K562 (cell line): ENCODE measurements at regions not wholly inside any gene's neighbourhood (a gene's known extent, or its start where the extent isn't known, plus 50 kb on each side); places are given as distances from the start of the nearest gene placed in this dataset.

ENCODE experiments used
- ATAC-seq: fragments of 200-7000 bp; cut with Tn5 transposase; 3 replicates; pipeline ENCODE4 v1.9.1; 2020; ENCODE audit warnings: moderate library complexity
- BruUV-seq: library from RNA; stranded (reverse); fragments of 400-500 nt; replicated peaks from 2 replicates; lab custom pipeline; 2021; lab: Mats Ljungman, UMichigan
- CTCF ChIA-PET: fragments of 300-600 bp; formaldehyde crosslinking; extraction: SDS; loops from one replicate; lab custom pipeline; 2021; ENCODE audit warnings: low intra/inter-chr PET ratio; lab: Yijun Ruan, JAX
- POLR2A ChIA-PET: fragments of 300-600, 350-650 bp; sonication (Branson Sonifier 250); formaldehyde crosslinking; extraction: SDS; loops from one replicate; lab custom pipeline; 2021; ENCODE audit warnings: antibody characterized with exemption, inconsistent platforms; lab: Yijun Ruan, JAX
- DNase-seq, 4 experiments: peaks; one replicate each; pipeline versions ENCODE4 v3.0.0 to v3.0.0-alpha.2; 2011 to 2018; ENCODE audit warnings: low spot score in 3 of 4, mixed read lengths in 3 of 4; ENCODE audit errors: extremely low read depth in 1 of 4
- FAIRE-seq: peaks from 2 replicates; lab custom pipeline; 2011; peaks lifted over from hg19 to GRCh38; lab: Jason Lieb, UNC
- H2AFZ ChIP-seq: 2 replicates; pipeline ENCODE4 v1.6.0; 2011; ENCODE audit warnings: low read depth, low read length, control low read depth, inconsistent platforms
- H3K27ac ChIP-seq: fragments of 200-600 bp; 3 replicates; pipeline ENCODE4 v1.8.0; 2011; ENCODE audit warnings: low read depth, mild to moderate bottlenecking, control low read depth, inconsistent platforms, low read length, moderate library complexity, mixed read lengths; ENCODE audit errors: extremely low read depth
- H3K27me3 ChIP-seq, 2 experiments: fragments of 300-600 bp in 1 of 2; 2 replicates in 1 of 2; 3 replicates in 1 of 2; pipeline versions ENCODE4 v1.6.0 to v1.8.0; 2011; ENCODE audit warnings: inconsistent platforms in 2 of 2, low read length in 2 of 2, mild to moderate bottlenecking in 1 of 2, mixed read lengths in 1 of 2, moderate library complexity in 1 of 2; ENCODE audit not compliant: control insufficient read depth in 2 of 2, insufficient read depth in 2 of 2
- H3K36me3 ChIP-seq: fragments of 300-600 bp; 3 replicates; pipeline ENCODE4 v1.8.0; 2011; ENCODE audit warnings: mild to moderate bottlenecking, low read length, inconsistent platforms; ENCODE audit not compliant: control insufficient read depth, insufficient read depth
- H3K4me1 ChIP-seq, 2 experiments: fragments of 200-600 bp in 1 of 2; replicated peaks in 1 of 2; 2 replicates in 1 of 2; 3 replicates in 1 of 2; pipeline versions ENCODE4 v1.5.1 to v1.8.0; 2011; ENCODE audit warnings: inconsistent platforms in 2 of 2, low read length in 2 of 2, mild to moderate bottlenecking in 1 of 2, mixed read lengths in 1 of 2, moderate library complexity in 1 of 2; ENCODE audit not compliant: control insufficient read depth in 2 of 2, insufficient read depth in 2 of 2
- H3K4me2 ChIP-seq: 2 replicates; pipeline ENCODE4 v1.6.1; 2011; ENCODE audit warnings: low read length, control low read depth, inconsistent platforms, mixed read lengths; ENCODE audit not compliant: insufficient read depth
- H3K4me3 ChIP-seq: fragments of 200-600 bp; sonication (generic), shearing (Covaris generic); 2 replicates; pipeline ENCODE4 v1.5.1; 2016; ENCODE audit warnings: control low read depth, inconsistent platforms
- H3K79me2 ChIP-seq: fragments of 200-600 bp; 3 replicates; pipeline ENCODE4 v1.8.0; 2011; ENCODE audit warnings: low read length, inconsistent platforms; ENCODE audit not compliant: control insufficient read depth, insufficient read depth
- H3K9ac ChIP-seq, 2 experiments: 2 replicates each; pipeline versions ENCODE4 v1.6.0 to v1.6.1; 2011; ENCODE audit warnings: low read depth in 2 of 2, low read length in 2 of 2, control low read depth in 1 of 2, inconsistent platforms in 1 of 2, mild to moderate bottlenecking in 1 of 2, mixed read lengths in 1 of 2; ENCODE audit not compliant: insufficient read depth in 1 of 2
- H3K9me1 ChIP-seq: one replicate; pipeline ENCODE4 v1.6.0; 2011; ENCODE audit warnings: inconsistent platforms, mild to moderate bottlenecking, low read length, moderate library complexity; ENCODE audit not compliant: control insufficient read depth, insufficient read depth
- H3K9me3 ChIP-seq: replicated peaks from 2 replicates; pipeline ENCODE4 v1.5.1; 2011; ENCODE audit warnings: low read depth, low read length, inconsistent platforms; ENCODE audit not compliant: control insufficient read depth, insufficient read depth
- H4K20me1 ChIP-seq: replicated peaks from 2 replicates; pipeline ENCODE4 v1.6.1; 2011; ENCODE audit warnings: low read length, inconsistent platforms, mixed read lengths; ENCODE audit not compliant: control insufficient read depth, insufficient read depth
- BHLHE40 ChIP-seq: IDR thresholded peaks from 2 replicates; pipeline ENCODE4 v1.6.1; 2011; ENCODE audit warnings: low read length, improper control_type of control experiment
- L3MBTL2 ChIP-seq: fragments of 450-650 bp; IDR thresholded peaks from 2 replicates; pipeline ENCODE4 v1.6.1; 2016; ENCODE audit warnings: mild to moderate bottlenecking, moderate library complexity
- POLR2AphosphoS2 ChIP-seq: IDR thresholded peaks from 2 replicates; pipeline ENCODE4 v1.6.1; 2012; ENCODE audit warnings: low read length, improper control_type of control experiment
- TBL1XR1 ChIP-seq, 2 experiments: IDR thresholded peaks; 2 replicates each; pipeline ENCODE4 v1.6.1; 2012; ENCODE audit warnings: improper control_type of control experiment in 2 of 2, low read length in 2 of 2, mild to moderate bottlenecking in 1 of 2
- TEAD2 ChIP-seq: fragments of 450-650 bp; IDR thresholded peaks from 2 replicates; pipeline ENCODE4 v1.6.1; 2016; ENCODE audit warnings: missing genetic modification characterization, control low read depth, missing compliant biosample characterization
- WGBS: fragments of 100-300 bp; shearing (Covaris generic); methylation state at CpG from one replicate; pipeline ENCODE4 v1.1.6; 2016; ENCODE audit warnings: low coverage, mixed read lengths; ENCODE audit not compliant: insufficient coverage; ENCODE audit errors: missing lambda C conversion rate; 5-methylcytosine and 5-hydroxymethylcytosine counted together
- in situ Hi-C: fragments of 300-500 bp; cut with MboI; formaldehyde crosslinking; loops from 4 replicates; pipeline ENCODE4 v1.15.0; 2018; ENCODE audit warnings: inconsistent platforms, mixed read lengths
- intact Hi-C: fragments of 100-400 bp; cut with micrococcal nuclease; formaldehyde crosslinking; loops from 2 replicates; pipeline ENCODE4 v1.14.2; 2022
- TF ChIP-seq, protein P1 (sequence below), 2 experiments: fragments of 250-450 bp in 1 of 2; fragments of 450-650 bp in 1 of 2; sonication (Bioruptor Pico) in 1 of 2; IDR thresholded peaks; 2 replicates each; pipeline versions ENCODE4 v1.6.1 to v1.8.0; 2016 to 2021; ENCODE audit warnings: mild to moderate bottlenecking in 2 of 2, moderate library complexity in 2 of 2, missing compliant biosample characterization in 1 of 2, missing genetic modification characterization in 1 of 2
- TF ChIP-seq, protein P2 (sequence below): fragments of 450-650 bp; IDR thresholded peaks from 2 replicates; pipeline ENCODE4 v1.6.1; 2016; ENCODE audit warnings: mild to moderate bottlenecking, moderate library complexity
- TF ChIP-seq, protein P3 (sequence below): IDR thresholded peaks from 2 replicates; pipeline ENCODE4 v1.6.1; 2011; ENCODE audit warnings: borderline replicate concordance, low read depth, mild to moderate bottlenecking, moderate library complexity, low read length; ENCODE audit not compliant: insufficient read depth, poor library complexity, severe bottlenecking

DNA sequence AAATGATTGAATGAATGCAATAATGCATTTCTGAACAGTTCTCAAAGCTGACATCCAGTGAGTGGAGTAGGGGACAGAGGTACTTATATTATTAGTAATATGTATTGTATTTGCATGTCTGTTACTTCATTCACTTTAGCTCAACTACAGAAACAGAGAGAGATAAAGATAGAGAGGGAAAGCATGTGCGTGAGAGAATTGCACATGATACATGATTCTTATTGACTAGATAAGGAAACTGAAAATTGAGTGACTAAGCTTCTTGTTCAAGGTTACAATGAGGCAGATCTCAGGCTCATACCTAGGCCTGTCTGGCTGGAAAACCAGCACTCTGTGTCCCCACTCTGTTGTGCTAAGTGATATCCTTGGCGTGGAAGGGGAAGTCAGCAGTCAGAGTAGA is 337.7 kb upstream of the KLF4 start:
- DNase-seq (no peak), ATAC-seq (peak; percentile 58), FAIRE-seq (no peak)
- ChIA-PET CTCF (no interaction called here), POLR2A (no interaction called here)
- Histone ChIP-seq H3K4me1 (peaks cover 4 to 7% of the 10 kb centered on the region in 2 experiments; a peak in 4 of 5 replicates), H3K9ac (no peak overlapping the region), H3K4me3 (no peak overlapping the region), H2AFZ (no peak overlapping the region), H3K4me2 (0 out of 2 replicates have a peak overlapping the region, but pooled peaks have one; percentile 1), H3K36me3 (no peaks in the 10 kb centered on the region), H3K9me1 (no peaks in the 10 kb centered on the region), H3K9me3 (no peaks in the 10 kb centered on the region), H4K20me1 (no peaks in the 10 kb centered on the region), H3K27me3 (peaks cover 7 to 15% of the 10 kb centered on the region in 2 experiments; a peak in 4 of 5 replicates), H3K27ac (no peak overlapping the region), H3K79me2 (no peaks in the 10 kb centered on the region)
- intact Hi-C loops (no loop called here), in situ Hi-C loops (no loop called here)
- BruUV-seq = no TSS peak
- WGBS = 4% methylated on average over 2 of the region's 2 CpGs
- TF ChIP-seq POLR2AphosphoS2 (no peak), TEAD2 (tag) (no peak), BHLHE40 (0 out of 2 replicates have a peak, but pooled peaks have one; percentile 33), TBL1XR1 (IDR thresholded peaks at IDR 0.05; ENCODE audit: low read length in 2 of 2) (no peak), L3MBTL2 (0 out of 2 replicates have a peak, but pooled peaks have one; percentile 30)
- TF ChIP-seq, protein P1, sequence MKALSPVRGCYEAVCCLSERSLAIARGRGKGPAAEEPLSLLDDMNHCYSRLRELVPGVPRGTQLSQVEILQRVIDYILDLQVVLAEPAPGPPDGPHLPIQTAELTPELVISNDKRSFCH (CRISPR knock-in tag; IDR thresholded peaks at IDR 0.05) = no peak
- TF ChIP-seq, protein P1 (tag; IDR thresholded peaks at IDR 0.05) = no peak
- TF ChIP-seq, protein P2, sequence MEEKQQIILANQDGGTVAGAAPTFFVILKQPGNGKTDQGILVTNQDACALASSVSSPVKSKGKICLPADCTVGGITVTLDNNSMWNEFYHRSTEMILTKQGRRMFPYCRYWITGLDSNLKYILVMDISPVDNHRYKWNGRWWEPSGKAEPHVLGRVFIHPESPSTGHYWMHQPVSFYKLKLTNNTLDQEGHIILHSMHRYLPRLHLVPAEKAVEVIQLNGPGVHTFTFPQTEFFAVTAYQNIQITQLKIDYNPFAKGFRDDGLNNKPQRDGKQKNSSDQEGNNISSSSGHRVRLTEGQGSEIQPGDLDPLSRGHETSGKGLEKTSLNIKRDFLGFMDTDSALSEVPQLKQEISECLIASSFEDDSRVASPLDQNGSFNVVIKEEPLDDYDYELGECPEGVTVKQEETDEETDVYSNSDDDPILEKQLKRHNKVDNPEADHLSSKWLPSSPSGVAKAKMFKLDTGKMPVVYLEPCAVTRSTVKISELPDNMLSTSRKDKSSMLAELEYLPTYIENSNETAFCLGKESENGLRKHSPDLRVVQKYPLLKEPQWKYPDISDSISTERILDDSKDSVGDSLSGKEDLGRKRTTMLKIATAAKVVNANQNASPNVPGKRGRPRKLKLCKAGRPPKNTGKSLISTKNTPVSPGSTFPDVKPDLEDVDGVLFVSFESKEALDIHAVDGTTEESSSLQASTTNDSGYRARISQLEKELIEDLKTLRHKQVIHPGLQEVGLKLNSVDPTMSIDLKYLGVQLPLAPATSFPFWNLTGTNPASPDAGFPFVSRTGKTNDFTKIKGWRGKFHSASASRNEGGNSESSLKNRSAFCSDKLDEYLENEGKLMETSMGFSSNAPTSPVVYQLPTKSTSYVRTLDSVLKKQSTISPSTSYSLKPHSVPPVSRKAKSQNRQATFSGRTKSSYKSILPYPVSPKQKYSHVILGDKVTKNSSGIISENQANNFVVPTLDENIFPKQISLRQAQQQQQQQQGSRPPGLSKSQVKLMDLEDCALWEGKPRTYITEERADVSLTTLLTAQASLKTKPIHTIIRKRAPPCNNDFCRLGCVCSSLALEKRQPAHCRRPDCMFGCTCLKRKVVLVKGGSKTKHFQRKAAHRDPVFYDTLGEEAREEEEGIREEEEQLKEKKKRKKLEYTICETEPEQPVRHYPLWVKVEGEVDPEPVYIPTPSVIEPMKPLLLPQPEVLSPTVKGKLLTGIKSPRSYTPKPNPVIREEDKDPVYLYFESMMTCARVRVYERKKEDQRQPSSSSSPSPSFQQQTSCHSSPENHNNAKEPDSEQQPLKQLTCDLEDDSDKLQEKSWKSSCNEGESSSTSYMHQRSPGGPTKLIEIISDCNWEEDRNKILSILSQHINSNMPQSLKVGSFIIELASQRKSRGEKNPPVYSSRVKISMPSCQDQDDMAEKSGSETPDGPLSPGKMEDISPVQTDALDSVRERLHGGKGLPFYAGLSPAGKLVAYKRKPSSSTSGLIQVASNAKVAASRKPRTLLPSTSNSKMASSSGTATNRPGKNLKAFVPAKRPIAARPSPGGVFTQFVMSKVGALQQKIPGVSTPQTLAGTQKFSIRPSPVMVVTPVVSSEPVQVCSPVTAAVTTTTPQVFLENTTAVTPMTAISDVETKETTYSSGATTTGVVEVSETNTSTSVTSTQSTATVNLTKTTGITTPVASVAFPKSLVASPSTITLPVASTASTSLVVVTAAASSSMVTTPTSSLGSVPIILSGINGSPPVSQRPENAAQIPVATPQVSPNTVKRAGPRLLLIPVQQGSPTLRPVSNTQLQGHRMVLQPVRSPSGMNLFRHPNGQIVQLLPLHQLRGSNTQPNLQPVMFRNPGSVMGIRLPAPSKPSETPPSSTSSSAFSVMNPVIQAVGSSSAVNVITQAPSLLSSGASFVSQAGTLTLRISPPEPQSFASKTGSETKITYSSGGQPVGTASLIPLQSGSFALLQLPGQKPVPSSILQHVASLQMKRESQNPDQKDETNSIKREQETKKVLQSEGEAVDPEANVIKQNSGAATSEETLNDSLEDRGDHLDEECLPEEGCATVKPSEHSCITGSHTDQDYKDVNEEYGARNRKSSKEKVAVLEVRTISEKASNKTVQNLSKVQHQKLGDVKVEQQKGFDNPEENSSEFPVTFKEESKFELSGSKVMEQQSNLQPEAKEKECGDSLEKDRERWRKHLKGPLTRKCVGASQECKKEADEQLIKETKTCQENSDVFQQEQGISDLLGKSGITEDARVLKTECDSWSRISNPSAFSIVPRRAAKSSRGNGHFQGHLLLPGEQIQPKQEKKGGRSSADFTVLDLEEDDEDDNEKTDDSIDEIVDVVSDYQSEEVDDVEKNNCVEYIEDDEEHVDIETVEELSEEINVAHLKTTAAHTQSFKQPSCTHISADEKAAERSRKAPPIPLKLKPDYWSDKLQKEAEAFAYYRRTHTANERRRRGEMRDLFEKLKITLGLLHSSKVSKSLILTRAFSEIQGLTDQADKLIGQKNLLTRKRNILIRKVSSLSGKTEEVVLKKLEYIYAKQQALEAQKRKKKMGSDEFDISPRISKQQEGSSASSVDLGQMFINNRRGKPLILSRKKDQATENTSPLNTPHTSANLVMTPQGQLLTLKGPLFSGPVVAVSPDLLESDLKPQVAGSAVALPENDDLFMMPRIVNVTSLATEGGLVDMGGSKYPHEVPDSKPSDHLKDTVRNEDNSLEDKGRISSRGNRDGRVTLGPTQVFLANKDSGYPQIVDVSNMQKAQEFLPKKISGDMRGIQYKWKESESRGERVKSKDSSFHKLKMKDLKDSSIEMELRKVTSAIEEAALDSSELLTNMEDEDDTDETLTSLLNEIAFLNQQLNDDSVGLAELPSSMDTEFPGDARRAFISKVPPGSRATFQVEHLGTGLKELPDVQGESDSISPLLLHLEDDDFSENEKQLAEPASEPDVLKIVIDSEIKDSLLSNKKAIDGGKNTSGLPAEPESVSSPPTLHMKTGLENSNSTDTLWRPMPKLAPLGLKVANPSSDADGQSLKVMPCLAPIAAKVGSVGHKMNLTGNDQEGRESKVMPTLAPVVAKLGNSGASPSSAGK = peak; percentile 44
- TF ChIP-seq, protein P3, sequence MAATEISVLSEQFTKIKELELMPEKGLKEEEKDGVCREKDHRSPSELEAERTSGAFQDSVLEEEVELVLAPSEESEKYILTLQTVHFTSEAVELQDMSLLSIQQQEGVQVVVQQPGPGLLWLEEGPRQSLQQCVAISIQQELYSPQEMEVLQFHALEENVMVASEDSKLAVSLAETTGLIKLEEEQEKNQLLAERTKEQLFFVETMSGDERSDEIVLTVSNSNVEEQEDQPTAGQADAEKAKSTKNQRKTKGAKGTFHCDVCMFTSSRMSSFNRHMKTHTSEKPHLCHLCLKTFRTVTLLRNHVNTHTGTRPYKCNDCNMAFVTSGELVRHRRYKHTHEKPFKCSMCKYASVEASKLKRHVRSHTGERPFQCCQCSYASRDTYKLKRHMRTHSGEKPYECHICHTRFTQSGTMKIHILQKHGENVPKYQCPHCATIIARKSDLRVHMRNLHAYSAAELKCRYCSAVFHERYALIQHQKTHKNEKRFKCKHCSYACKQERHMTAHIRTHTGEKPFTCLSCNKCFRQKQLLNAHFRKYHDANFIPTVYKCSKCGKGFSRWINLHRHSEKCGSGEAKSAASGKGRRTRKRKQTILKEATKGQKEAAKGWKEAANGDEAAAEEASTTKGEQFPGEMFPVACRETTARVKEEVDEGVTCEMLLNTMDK = no peak
